GM23338 (cell line): ENCODE measurements at regions not wholly inside any gene's neighbourhood (a gene's known extent, or its start where the extent isn't known, plus 50 kb on each side); places are given as distances from the start of the nearest gene placed in this dataset.

ENCODE experiments used
- ATAC-seq: fragments of 200-7000 bp; cut with Tn5 transposase; 3 replicates; pipeline ENCODE4 v1.9.1; 2020
- DNase-seq: peaks from one replicate; pipeline ENCODE4 v3.0.0-alpha.2; 2015; ENCODE audit warnings: low spot score
- H2AFZ ChIP-seq: fragments of 200-600 bp; sonication (generic); 2 replicates; pipeline ENCODE4 v1.8.0; 2016; ENCODE audit warnings: antibody characterized with exemption, mild to moderate bottlenecking, moderate library complexity
- H3F3A ChIP-seq: fragments of 200-600 bp; sonication (generic); replicated peaks from 2 replicates; pipeline ENCODE4 v1.8.0; 2017; ENCODE audit warnings: antibody characterized with exemption, mixed run types, low read depth
- H3K27ac ChIP-seq: fragments of 200-600 bp; sonication (generic); 2 replicates; pipeline ENCODE4 v1.6.1; 2016; ENCODE audit warnings: low read depth
- H3K27me3 ChIP-seq: fragments of 200-600 bp; sonication (generic); 2 replicates; pipeline ENCODE4 v1.8.0; 2016; ENCODE audit warnings: mild to moderate bottlenecking, mixed run types, moderate library complexity; ENCODE audit not compliant: insufficient read depth
- H3K36me3 ChIP-seq: fragments of 200-600 bp; sonication (generic); 2 replicates; pipeline ENCODE4 v1.8.0; 2016; ENCODE audit warnings: mild to moderate bottlenecking; ENCODE audit not compliant: insufficient read depth
- H3K4me1 ChIP-seq: fragments of 200-600 bp; sonication (generic); 2 replicates; pipeline ENCODE4 v1.8.0; 2016; ENCODE audit warnings: mild to moderate bottlenecking, moderate library complexity; ENCODE audit not compliant: insufficient read depth
- H3K4me2 ChIP-seq: fragments of 200-600 bp; sonication (generic); 2 replicates; pipeline ENCODE4 v1.7.1; 2017; ENCODE audit warnings: mixed run types
- H3K4me3 ChIP-seq: fragments of 200-600 bp; sonication (generic); 2 replicates; pipeline ENCODE4 v1.6.1; 2016; ENCODE audit warnings: mixed run types
- H3K79me2 ChIP-seq: fragments of 200-600 bp; sonication (generic); replicated peaks from 2 replicates; pipeline ENCODE4 v1.8.0; 2017; ENCODE audit warnings: mild to moderate bottlenecking; ENCODE audit not compliant: insufficient read depth
- H3K9me2 ChIP-seq: fragments of 200-600 bp; sonication (generic); 2 replicates; pipeline ENCODE4 v1.8.0; 2017; ENCODE audit not compliant: insufficient read depth
- H4K20me1 ChIP-seq: fragments of 200-600 bp; sonication (generic); replicated peaks from 2 replicates; pipeline ENCODE4 v1.8.0; 2017; ENCODE audit warnings: mild to moderate bottlenecking; ENCODE audit not compliant: insufficient read depth
- H3K27ac Mint-ChIP-seq: 2 replicates; pipeline ENCODE4 v1.8.0; 2020; ENCODE audit warnings: inconsistent platforms, mild to moderate bottlenecking, moderate library complexity, mixed read lengths
- H3K27me3 Mint-ChIP-seq: 3 replicates; pipeline ENCODE4 v1.8.0; 2022; ENCODE audit warnings: low read depth, mild to moderate bottlenecking, moderate library complexity, mixed read lengths, inconsistent platforms; ENCODE audit not compliant: insufficient read depth, poor library complexity
- H3K36me3 Mint-ChIP-seq: 3 replicates; pipeline ENCODE4 v1.8.0; 2021; ENCODE audit warnings: low read depth, mild to moderate bottlenecking, inconsistent platforms, moderate library complexity, mixed read lengths
- H3K4me1 Mint-ChIP-seq: 3 replicates; pipeline ENCODE4 v1.8.0; 2020; ENCODE audit warnings: mild to moderate bottlenecking, inconsistent platforms, mixed read lengths
- H3K4me3 Mint-ChIP-seq: 3 replicates; pipeline ENCODE4 v1.8.0; 2021; ENCODE audit warnings: moderate library complexity, mild to moderate bottlenecking, inconsistent platforms, mixed read lengths
- H3K9me3 Mint-ChIP-seq: 3 replicates; pipeline ENCODE4 v1.8.0; 2020; ENCODE audit warnings: moderate library complexity, mild to moderate bottlenecking, inconsistent platforms, mixed read lengths
- CTCF ChIP-seq, 2 experiments: fragments of 200-600 bp in 1 of 2; sonication (generic) in 1 of 2; conservative IDR thresholded peaks; 2 replicates each; pipeline versions ENCODE4 v1.5.1 to v1.6.1; 2016 to 2017; ENCODE audit warnings: antibody characterized with exemption in 2 of 2, low read depth in 2 of 2, mild to moderate bottlenecking in 2 of 2, moderate library complexity in 1 of 2
- ETS1 ChIP-seq: IDR thresholded peaks from 2 replicates; pipeline ENCODE4 v1.6.1; 2016; ENCODE audit warnings: antibody characterized with exemption
- EZH2phosphoT487 ChIP-seq: fragments of 200-600 bp; sonication (generic); IDR thresholded peaks from one replicate; pipeline ENCODE4 v1.8.1; 2018; ENCODE audit warnings: antibody characterized with exemption; ENCODE audit not compliant: unreplicated experiment
- JUNB ChIP-seq: IDR thresholded peaks from one replicate; pipeline ENCODE4 v1.6.1; 2016; ENCODE audit warnings: antibody characterized with exemption; ENCODE audit not compliant: unreplicated experiment
- NANOG ChIP-seq: IDR thresholded peaks from 2 replicates; pipeline ENCODE4 v1.6.1; 2016; ENCODE audit warnings: antibody characterized with exemption, borderline replicate concordance
- REST ChIP-seq: IDR thresholded peaks from one replicate; pipeline ENCODE4 v1.6.1; 2018; ENCODE audit warnings: antibody characterized with exemption; ENCODE audit not compliant: unreplicated experiment
- STAT1 ChIP-seq: IDR thresholded peaks from one replicate; pipeline ENCODE4 v1.6.1; 2016; ENCODE audit warnings: antibody characterized with exemption; ENCODE audit not compliant: unreplicated experiment
- ZNF331 ChIP-seq: fragments of 250-450 bp; sonication (Bioruptor Pico); IDR thresholded peaks from 2 replicates; pipeline ENCODE4 v1.5.0; 2020; ENCODE audit warnings: low read depth, mild to moderate bottlenecking, moderate library complexity
- ZNF462 ChIP-seq: fragments of 250-450 bp; sonication (Bioruptor Pico); IDR thresholded peaks from 2 replicates; pipeline ENCODE4 v1.5.0; 2020; ENCODE audit warnings: mild to moderate bottlenecking, moderate library complexity

- Histone ChIP-seq H3K9me2 (no peaks in the 10 kb centered on the region), H3K27ac (no peak overlapping the region), H3F3A (no peaks in the 10 kb centered on the region), H4K20me1 (peaks cover 21% of the 10 kb centered on the region), H3K27me3 (no peaks in the 10 kb centered on the region), H2AFZ (no peak overlapping the region), H3K4me2 (no peak overlapping the region), H3K79me2 (peaks cover 32% of the 10 kb centered on the region), H3K4me3 (no peak overlapping the region), H3K36me3 (no peaks in the 10 kb centered on the region), H3K4me1 (peaks cover 13% of the 10 kb centered on the region)
- Mint-ChIP-seq H3K36me3 (peaks cover 9% of the 10 kb centered on the region), H3K4me1 (peaks cover 21% of the 10 kb centered on the region), H3K27ac (no peak overlapping the region; the same call in 1 of the 2 replicates), H3K9me3 (no peaks in the 10 kb centered on the region), H3K27me3 (peaks cover 6% of the 10 kb centered on the region), H3K4me3 (no peak overlapping the region)
- ATAC-seq, result no peak
- no peak for DNase-seq
- no peak for TF ChIP-seq ETS1
- no peak for TF ChIP-seq STAT1
- no peak for TF ChIP-seq ZNF331 (CRISPR knock-in tag)
- TF ChIP-seq CTCF (conservative IDR thresholded peaks at IDR 0.05; ENCODE audit: low read depth in 2 of 2), result no peak
- no peak for TF ChIP-seq JUNB
- TF ChIP-seq EZH2phosphoT487, result no peak
- no peak for TF ChIP-seq NANOG
- no peak for TF ChIP-seq REST
- no peak for TF ChIP-seq ZNF462 (CRISPR knock-in tag)
Measured at GRCh38 chr2:74047152-74047551, 62.4 kb downstream of the TET3 start.
